ENCODE measurements at regions not wholly inside any gene's neighbourhood (a gene's known extent, or its start where the extent isn't known, plus 50 kb on each side); places are given as distances from the start of the nearest gene placed in this dataset.

GRCh38 chr2:138446043-138446442 lies 55.5 kb upstream of the SPOPL start:
- no peak for DNase-seq (ENCODE audit: low spot score)

- DNase-seq (ENCODE audit: low spot score): no peak
Observed at GRCh38 chr2:138447889-138448570, 53.5 kb upstream of the SPOPL start.
